ENCODE measurements at regions not wholly inside any gene's neighbourhood (a gene's known extent, or its start where the extent isn't known, plus 50 kb on each side); places are given as distances from the start of the nearest gene placed in this dataset.
A peak's percentile ranks its signal among the peaks of the same experiment; 100 is the strongest.

DNA sequence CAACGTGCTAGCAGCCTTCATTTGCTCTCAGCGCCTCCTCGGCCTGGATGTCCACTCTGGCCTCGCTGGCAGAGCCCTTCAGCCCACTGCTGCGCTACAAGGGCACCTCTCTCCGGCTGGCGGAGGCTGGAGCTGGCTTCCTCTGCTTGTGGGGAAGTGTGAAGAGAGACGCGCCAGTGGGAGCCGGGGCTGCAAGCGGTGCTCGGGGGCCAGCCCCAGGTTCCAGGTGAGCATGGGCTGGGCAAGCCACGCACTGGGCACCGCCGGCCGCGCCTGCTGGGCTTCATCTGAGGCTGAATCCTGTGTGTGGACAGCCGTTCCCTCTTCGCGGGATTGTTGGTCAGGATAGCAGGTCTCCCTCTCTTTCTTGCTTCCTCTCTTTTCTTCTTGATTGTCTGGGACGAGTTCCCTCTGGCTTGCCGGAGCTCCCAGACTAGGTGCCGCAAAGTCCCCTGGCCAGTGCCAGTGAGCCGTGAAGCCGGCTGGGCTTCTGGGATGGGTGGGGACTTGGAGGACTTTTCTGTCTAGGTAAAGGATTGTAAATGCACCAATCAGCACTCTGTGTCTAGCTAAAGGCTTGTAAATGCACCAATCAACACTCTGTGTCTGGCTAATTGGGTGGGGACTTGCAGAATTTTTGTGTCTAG is 165.0 kb downstream of the HEPH start:
- H3K79me2 ChIP-seq (ENCODE audit: low read length) = no peaks in the 10 kb centered on the region
- no peak overlapping the region for H3K4me3 ChIP-seq (ENCODE audit: low read length)
- H3K27me3 ChIP-seq (ENCODE audit: low read length) = no peaks in the 10 kb centered on the region
- H3K36me3 ChIP-seq (ENCODE audit: insufficient read depth, low read length) = no peaks in the 10 kb centered on the region
- no peak overlapping the region for H3K4me2 ChIP-seq (ENCODE audit: low read depth, low read length, poor library complexity, severe bottlenecking)
- H2AFZ ChIP-seq (ENCODE audit: low read length) = no peak overlapping the region
- H3K9me2 ChIP-seq (replicated peaks; ENCODE audit: insufficient read depth, low read length) = no peaks in the 10 kb centered on the region
- no peaks in the 10 kb centered on the region for H4K20me1 ChIP-seq (ENCODE audit: insufficient read depth, low read depth, low read length)
- H3K9ac ChIP-seq (ENCODE audit: low read length) = no peak overlapping the region
- no peak overlapping the region for H3K27ac ChIP-seq (ENCODE audit: low read length)
- DNase-seq = no peak
- no peaks in the 10 kb centered on the region for H3K4me1 ChIP-seq (ENCODE audit: low read length)
- peaks cover 14% of the 10 kb centered on the region for H3K9me3 ChIP-seq (ENCODE audit: low read length)

DNA sequence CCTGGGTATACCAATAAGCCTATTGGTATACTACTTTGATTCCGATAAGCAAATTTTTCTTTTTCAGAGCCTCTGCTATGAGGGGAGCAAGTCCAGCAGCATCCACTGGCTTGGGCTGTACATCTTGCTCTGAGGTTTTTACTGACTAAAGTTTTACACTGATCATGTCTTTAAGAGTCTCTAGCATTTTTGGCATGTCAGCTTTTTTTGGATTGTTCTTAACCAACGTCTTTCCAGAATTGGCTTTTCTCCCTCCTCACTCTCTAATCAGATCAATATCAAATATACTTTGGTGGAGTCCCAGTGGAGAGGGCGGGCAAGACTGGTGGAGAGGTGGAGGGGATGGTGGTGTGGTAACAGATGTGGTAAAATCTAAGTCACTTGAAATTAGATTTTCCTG is 196.8 kb downstream of the HEPH start:
- Histone ChIP-seq H3K9me2 (replicated peaks; ENCODE audit: insufficient read depth, low read length) (no peaks in the 10 kb centered on the region), H4K20me1 (ENCODE audit: insufficient read depth, low read depth, low read length) (no peaks in the 10 kb centered on the region), H2AFZ (ENCODE audit: low read length) (no peak overlapping the region), H3K9me3 (ENCODE audit: low read length) (peaks cover 16% of the 10 kb centered on the region), H3K36me3 (ENCODE audit: insufficient read depth, low read length) (no peaks in the 10 kb centered on the region), H3K4me1 (ENCODE audit: low read length) (no peaks in the 10 kb centered on the region), H3K27ac (ENCODE audit: low read length) (no peak overlapping the region), H3K9ac (ENCODE audit: low read length) (no peak overlapping the region), H3K4me3 (ENCODE audit: low read length) (no peak overlapping the region), H3K4me2 (ENCODE audit: low read depth, low read length, poor library complexity, severe bottlenecking) (no peak overlapping the region), H3K79me2 (ENCODE audit: low read length) (no peaks in the 10 kb centered on the region), H3K27me3 (ENCODE audit: low read length) (no peaks in the 10 kb centered on the region)
- no peak for DNase-seq

DNA sequence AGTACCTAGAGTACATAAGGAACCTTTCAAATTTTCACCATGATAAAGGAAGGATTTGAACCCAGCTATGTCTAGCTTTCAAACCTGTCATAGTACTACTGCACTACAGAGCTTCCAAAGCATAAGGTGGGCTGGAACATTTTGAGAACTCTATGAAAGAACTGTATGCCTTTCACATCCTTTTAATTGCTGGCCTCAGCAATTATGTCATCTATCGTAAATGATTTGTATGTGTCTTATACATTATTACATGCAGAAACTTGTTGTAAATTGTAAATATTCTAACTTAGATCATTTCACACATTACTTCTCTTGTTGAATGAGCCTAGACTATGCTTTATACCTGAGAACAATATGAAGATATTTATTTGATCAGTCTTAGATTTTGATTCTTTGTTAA is 220.7 kb downstream of the HEPH start:
- Histone ChIP-seq H3K9ac (ENCODE audit: low read length) (no peak overlapping the region), H3K9me3 (ENCODE audit: low read length) (peaks cover 19% of the 10 kb centered on the region), H3K4me1 (ENCODE audit: low read length) (no peaks in the 10 kb centered on the region), H3K79me2 (ENCODE audit: low read length) (no peaks in the 10 kb centered on the region), H3K4me2 (ENCODE audit: low read depth, low read length, poor library complexity, severe bottlenecking) (no peak overlapping the region), H4K20me1 (ENCODE audit: insufficient read depth, low read depth, low read length) (no peaks in the 10 kb centered on the region), H3K36me3 (ENCODE audit: insufficient read depth, low read length) (no peaks in the 10 kb centered on the region), H2AFZ (ENCODE audit: low read length) (no peak overlapping the region), H3K27ac (ENCODE audit: low read length) (no peak overlapping the region), H3K4me3 (ENCODE audit: low read length) (no peak overlapping the region), H3K27me3 (ENCODE audit: low read length) (no peaks in the 10 kb centered on the region), H3K9me2 (replicated peaks; ENCODE audit: insufficient read depth, low read length) (no peaks in the 10 kb centered on the region)
- no peak for DNase-seq

DNA sequence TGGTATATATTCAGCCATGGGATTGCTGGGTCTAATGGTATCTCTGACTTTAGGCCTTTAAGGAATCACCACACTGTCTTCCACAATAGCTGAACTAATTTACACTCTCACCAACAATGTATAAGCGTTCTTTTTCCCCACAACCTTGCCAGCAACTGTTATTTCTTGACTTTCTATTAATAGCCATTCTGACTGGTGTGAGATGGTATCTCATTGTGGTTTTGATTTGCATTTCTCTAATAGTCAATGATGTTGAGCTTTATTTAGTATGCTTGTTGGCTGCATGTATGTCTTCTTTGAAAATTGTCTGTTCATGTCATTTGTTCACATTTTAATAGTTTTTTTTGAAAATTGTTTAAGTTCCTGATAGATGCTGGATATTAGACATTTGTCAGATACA is 235.2 kb downstream of the HEPH start:
- H3K9ac ChIP-seq (ENCODE audit: low read length) = no peak overlapping the region
- no peak for DNase-seq
- no peaks in the 10 kb centered on the region for H3K79me2 ChIP-seq (ENCODE audit: low read length)
- H3K36me3 ChIP-seq (ENCODE audit: insufficient read depth, low read length) = no peaks in the 10 kb centered on the region
- H2AFZ ChIP-seq (ENCODE audit: low read length) = no peak overlapping the region
- H3K9me3 ChIP-seq (ENCODE audit: low read length) = peaks cover 18% of the 10 kb centered on the region
- H4K20me1 ChIP-seq (ENCODE audit: insufficient read depth, low read depth, low read length) = no peaks in the 10 kb centered on the region
- H3K4me1 ChIP-seq (ENCODE audit: low read length) = no peaks in the 10 kb centered on the region
- H3K27me3 ChIP-seq (ENCODE audit: low read length) = no peaks in the 10 kb centered on the region
- no peak overlapping the region for H3K4me3 ChIP-seq (ENCODE audit: low read length)
- no peak overlapping the region for H3K27ac ChIP-seq (ENCODE audit: low read length)
- no peaks in the 10 kb centered on the region for H3K9me2 ChIP-seq (replicated peaks; ENCODE audit: insufficient read depth, low read length)
- H3K4me2 ChIP-seq (ENCODE audit: low read depth, low read length, poor library complexity, severe bottlenecking) = no peak overlapping the region

DNA sequence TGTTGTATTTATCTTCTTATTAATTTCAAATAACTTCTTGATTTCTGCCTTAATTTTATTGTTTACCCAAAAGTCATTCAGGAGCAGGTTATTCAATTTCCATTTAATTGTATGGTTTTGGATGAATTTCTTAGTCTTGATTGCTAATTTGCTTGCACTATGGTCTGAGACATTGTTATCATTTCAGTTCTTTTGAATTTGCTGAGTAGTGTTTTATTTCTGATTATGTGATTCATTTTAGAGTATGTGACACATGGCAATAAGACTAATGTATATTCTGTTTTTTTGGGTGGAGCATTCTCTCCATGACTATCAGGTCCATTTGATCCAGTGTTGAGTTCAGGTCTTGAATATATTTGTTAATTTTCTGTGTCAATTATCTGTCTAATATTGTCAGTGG is 236.7 kb downstream of the EDA2R start:
- Histone ChIP-seq H2AFZ (ENCODE audit: low read length) (no peak overlapping the region), H3K36me3 (ENCODE audit: insufficient read depth, low read length) (no peaks in the 10 kb centered on the region), H3K27ac (ENCODE audit: low read length) (no peak overlapping the region), H3K4me3 (ENCODE audit: low read length) (no peak overlapping the region), H3K4me2 (ENCODE audit: low read depth, low read length, poor library complexity, severe bottlenecking) (no peak overlapping the region), H3K9me3 (ENCODE audit: low read length) (peaks cover 16% of the 10 kb centered on the region), H3K4me1 (ENCODE audit: low read length) (no peaks in the 10 kb centered on the region), H3K27me3 (ENCODE audit: low read length) (no peaks in the 10 kb centered on the region), H4K20me1 (ENCODE audit: insufficient read depth, low read depth, low read length) (no peaks in the 10 kb centered on the region), H3K9ac (ENCODE audit: low read length) (no peak overlapping the region), H3K79me2 (ENCODE audit: low read length) (no peaks in the 10 kb centered on the region), H3K9me2 (replicated peaks; ENCODE audit: insufficient read depth, low read length) (no peaks in the 10 kb centered on the region)
- no peak for DNase-seq

DNA sequence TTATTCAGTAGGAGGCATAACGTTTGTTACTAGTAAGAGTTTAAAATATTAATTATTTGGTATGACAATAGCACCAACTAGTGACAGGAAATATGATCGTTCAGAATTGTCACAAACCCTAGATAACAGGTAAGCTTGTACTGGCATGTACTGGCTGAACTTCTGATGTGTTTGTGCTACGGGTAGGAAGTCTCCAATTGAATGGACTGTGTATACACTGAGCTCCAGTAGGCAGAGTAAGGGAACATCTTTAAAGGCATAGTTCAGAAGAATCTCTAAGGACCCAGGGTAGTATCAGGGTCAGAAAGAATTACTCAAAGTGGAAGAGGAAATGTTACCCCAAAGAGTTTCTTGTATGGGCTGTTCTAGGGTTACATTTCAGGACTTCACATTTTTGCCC is 230.4 kb downstream of the EDA2R start:
- Histone ChIP-seq H4K20me1 (ENCODE audit: insufficient read depth, low read depth, low read length) (no peaks in the 10 kb centered on the region), H3K9me2 (replicated peaks; ENCODE audit: insufficient read depth, low read length) (no peaks in the 10 kb centered on the region), H3K79me2 (ENCODE audit: low read length) (no peaks in the 10 kb centered on the region), H3K27me3 (ENCODE audit: low read length) (no peaks in the 10 kb centered on the region), H3K36me3 (ENCODE audit: insufficient read depth, low read length) (no peaks in the 10 kb centered on the region), H3K9me3 (ENCODE audit: low read length) (peaks cover 12% of the 10 kb centered on the region), H3K4me1 (ENCODE audit: low read length) (no peaks in the 10 kb centered on the region), H3K9ac (ENCODE audit: low read length) (no peak overlapping the region), H3K4me2 (ENCODE audit: low read depth, low read length, poor library complexity, severe bottlenecking) (no peak overlapping the region), H3K27ac (ENCODE audit: low read length) (no peak overlapping the region), H2AFZ (ENCODE audit: low read length) (no peak overlapping the region), H3K4me3 (ENCODE audit: low read length) (no peak overlapping the region)
- DNase-seq = peak; percentile 67

DNA sequence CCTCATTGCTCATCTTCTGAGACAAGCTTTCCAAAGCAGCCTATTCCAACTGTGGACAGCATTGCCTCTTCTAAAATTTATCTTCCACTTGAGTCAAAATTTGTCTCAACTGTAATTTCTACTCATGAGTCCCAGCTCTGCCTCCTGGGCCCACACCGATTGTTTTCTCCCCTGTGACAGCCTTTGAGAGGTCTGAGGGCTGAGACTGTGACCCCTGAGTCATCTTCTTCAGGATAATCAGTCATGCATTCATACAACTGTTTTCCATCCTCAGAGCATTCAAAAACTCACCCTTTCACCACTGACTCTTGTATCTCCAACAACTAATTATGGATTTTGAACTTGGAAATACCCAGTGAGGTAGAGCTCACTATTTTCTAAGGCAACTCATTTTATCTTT is 228.1 kb downstream of the EDA2R start:
- DNase-seq = no peak
- H3K9ac ChIP-seq (ENCODE audit: low read length) = no peak overlapping the region
- no peak overlapping the region for H3K4me2 ChIP-seq (ENCODE audit: low read depth, low read length, poor library complexity, severe bottlenecking)
- H3K9me3 ChIP-seq (ENCODE audit: low read length) = peaks cover 5% of the 10 kb centered on the region; the same call in 1 of the 2 replicates
- H3K36me3 ChIP-seq (ENCODE audit: insufficient read depth, low read length) = no peaks in the 10 kb centered on the region
- no peak overlapping the region for H3K27ac ChIP-seq (ENCODE audit: low read length)
- no peak overlapping the region for H3K4me3 ChIP-seq (ENCODE audit: low read length)
- no peaks in the 10 kb centered on the region for H3K27me3 ChIP-seq (ENCODE audit: low read length)
- no peaks in the 10 kb centered on the region for H3K9me2 ChIP-seq (replicated peaks; ENCODE audit: insufficient read depth, low read length)
- H3K79me2 ChIP-seq (ENCODE audit: low read length) = no peaks in the 10 kb centered on the region
- no peaks in the 10 kb centered on the region for H3K4me1 ChIP-seq (ENCODE audit: low read length)
- H4K20me1 ChIP-seq (ENCODE audit: insufficient read depth, low read depth, low read length) = no peaks in the 10 kb centered on the region
- no peak overlapping the region for H2AFZ ChIP-seq (ENCODE audit: low read length)

All from Karpas-422 (cell line).